C4-2B (cell line): ENCODE measurements at regions not wholly inside any gene's neighbourhood (a gene's known extent, or its start where the extent isn't known, plus 50 kb on each side); places are given as distances from the start of the nearest gene placed in this dataset.
"Not testable (repeated sequence)": the region's sequence is repeated elsewhere in the genome, so short reads cannot be mapped to it uniquely, and the experiment has no call there.

Source experiments
- H3K27ac ChIP-seq: fragments of 450-650 bp; 2 replicates; pipeline ENCODE4 v1.5.1; 2017
- ZFX ChIP-seq: fragments of 450-650 bp; IDR thresholded peaks from 2 replicates; pipeline ENCODE4 v1.6.1; 2017
- TF ChIP-seq, protein P1 (sequence below): fragments of 450-650 bp; conservative IDR thresholded peaks from 2 replicates; pipeline ENCODE4 v1.5.1; 2017; ENCODE audit warnings: mild to moderate bottlenecking

DNA sequence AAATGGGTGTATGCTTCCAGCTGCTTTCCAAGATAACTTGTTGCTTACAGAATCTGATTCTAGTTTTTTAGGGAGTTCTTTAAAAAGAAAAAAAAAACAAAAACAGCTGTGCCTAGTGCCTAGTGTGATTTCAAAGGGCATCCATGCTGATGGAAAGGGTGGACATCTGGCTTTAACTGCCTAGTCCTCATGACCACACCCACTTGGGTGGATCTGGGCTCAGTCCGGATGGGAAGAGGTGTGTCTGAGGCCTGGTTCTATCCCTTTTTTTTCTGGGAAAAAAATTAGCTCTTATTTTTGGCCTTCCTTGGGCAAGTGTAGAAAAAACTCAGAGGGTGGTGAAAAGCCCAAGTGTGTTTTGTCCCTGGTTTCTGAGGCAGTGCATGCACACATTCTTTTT lies 132.3 kb upstream of the CDH11 start:
- H3K27ac ChIP-seq, result no peak overlapping the region
- TF ChIP-seq, protein P1, sequence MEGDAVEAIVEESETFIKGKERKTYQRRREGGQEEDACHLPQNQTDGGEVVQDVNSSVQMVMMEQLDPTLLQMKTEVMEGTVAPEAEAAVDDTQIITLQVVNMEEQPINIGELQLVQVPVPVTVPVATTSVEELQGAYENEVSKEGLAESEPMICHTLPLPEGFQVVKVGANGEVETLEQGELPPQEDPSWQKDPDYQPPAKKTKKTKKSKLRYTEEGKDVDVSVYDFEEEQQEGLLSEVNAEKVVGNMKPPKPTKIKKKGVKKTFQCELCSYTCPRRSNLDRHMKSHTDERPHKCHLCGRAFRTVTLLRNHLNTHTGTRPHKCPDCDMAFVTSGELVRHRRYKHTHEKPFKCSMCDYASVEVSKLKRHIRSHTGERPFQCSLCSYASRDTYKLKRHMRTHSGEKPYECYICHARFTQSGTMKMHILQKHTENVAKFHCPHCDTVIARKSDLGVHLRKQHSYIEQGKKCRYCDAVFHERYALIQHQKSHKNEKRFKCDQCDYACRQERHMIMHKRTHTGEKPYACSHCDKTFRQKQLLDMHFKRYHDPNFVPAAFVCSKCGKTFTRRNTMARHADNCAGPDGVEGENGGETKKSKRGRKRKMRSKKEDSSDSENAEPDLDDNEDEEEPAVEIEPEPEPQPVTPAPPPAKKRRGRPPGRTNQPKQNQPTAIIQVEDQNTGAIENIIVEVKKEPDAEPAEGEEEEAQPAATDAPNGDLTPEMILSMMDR, result no peak
- TF ChIP-seq ZFX, result no peak

- TF ChIP-seq, protein P1, result no peak
- TF ChIP-seq ZFX, result no peak
- no peak overlapping the region for H3K27ac ChIP-seq
These were observed 127.9 kb upstream of the CDH11 start for GRCh38 chr16:65249768-65250167.

DNA sequence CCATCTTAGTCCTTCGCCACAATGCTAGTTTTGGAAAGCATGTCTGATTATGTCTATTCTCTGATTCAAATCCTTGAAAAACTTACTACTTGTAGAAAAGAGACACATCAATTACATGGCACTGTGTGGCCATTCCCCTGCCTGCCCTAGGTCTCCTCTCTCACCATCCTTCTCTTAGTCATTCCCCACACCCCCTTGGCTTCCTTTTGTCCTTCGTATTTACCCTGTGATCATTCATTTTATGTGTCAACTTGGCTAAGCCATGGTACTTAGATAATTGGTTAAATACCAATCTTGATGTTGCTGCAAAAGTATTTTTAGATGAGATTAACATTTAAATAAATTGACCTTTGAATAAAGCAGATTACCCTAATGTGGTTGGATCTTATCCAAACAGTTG lies 122.9 kb upstream of the CDH11 start:
- no peak overlapping the region for H3K27ac ChIP-seq
- TF ChIP-seq, protein P1, result no peak
- TF ChIP-seq ZFX, result no peak

DNA sequence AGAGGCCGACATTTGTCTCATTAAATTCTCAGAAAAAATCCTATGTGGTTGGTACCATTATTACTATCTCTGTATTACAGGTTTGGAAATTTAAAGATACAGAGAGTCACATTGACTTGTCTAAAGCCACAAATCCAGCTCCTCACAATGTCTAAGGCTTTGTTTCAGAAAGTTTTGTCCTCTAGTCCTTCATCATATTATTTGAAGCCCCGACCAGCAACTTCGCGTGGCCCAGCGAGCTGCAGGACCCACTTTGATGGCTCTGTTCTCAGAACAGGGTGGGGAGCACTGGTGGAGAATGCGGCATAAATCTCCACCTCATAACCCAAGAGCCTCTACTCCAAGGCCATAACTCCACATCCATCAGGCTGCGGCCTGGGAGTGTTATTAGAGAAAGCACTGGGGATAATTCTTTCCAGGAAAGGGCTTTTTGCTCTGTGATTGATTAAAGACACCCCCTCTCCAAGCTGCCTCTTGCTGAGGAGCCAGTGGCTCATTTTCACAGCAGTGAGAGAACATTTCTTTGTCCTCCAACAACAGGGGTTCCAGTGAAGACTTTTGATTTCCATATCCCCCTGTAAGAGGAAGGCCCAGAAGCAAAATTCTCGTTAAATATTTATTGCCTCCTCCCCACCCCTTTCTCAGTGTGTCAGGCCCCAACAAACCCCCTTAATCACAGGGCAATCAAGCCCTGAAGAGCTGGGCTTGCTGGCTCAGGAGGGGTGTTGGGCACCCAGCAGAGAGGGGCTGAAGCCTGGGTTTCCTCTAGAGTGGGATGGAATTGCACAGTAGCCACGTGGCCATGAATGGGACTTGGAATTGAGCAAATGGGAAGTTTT lies 113.7 kb upstream of the CDH11 start:
- H3K27ac ChIP-seq, result no peak overlapping the region
- TF ChIP-seq, protein P1, result no peak
- no peak for TF ChIP-seq ZFX

DNA sequence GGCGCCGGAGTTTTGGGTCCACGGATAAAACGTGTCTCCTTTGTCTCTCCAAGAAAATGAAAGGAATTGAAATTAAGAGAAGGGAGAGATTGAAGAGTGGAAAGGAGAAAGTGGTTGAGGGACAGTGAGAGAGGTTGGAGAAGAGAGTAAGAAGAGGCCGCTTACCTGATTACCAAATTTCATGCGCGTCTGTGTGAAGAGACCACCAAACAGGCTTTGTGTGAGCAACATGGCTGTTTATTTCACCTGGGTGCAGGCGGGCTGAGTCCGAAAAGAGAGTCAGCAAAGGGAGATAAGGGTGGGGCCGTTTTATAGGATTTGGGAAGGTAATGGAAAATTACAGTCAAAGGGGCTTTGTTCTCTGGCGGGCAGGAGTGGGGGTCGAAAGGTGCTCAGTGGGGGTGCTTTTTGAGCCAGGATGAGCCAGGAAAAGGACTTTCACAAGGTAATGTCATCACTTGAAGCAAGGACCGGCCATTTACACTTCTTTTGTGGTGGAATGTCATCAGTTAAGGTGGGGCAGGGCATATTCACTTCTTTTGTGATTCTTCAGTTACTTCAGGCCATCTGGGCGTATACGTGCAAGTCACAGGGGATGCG lies 113.0 kb upstream of the CDH11 start:
- not testable (repeated sequence) for H3K27ac ChIP-seq

- no peak overlapping the region for H3K27ac ChIP-seq
- no peak for TF ChIP-seq ZFX
- TF ChIP-seq, protein P1, result no peak
These were observed 107.4 kb upstream of the CDH11 start for GRCh38 chr16:65229191-65229662.

- no peak for TF ChIP-seq ZFX
- TF ChIP-seq, protein P1, result no peak
- no peak overlapping the region for H3K27ac ChIP-seq
These were observed 105.4 kb upstream of the CDH11 start for GRCh38 chr16:65227150-65227835.
